ENCODE measurements at regions not wholly inside any gene's neighbourhood (a gene's known extent, or its start where the extent isn't known, plus 50 kb on each side); places are given as distances from the start of the nearest gene placed in this dataset.
"Not testable (repeated sequence)": the region's sequence is repeated elsewhere in the genome, so short reads cannot be mapped to it uniquely, and the experiment has no call there.

- Histone ChIP-seq H3K36me3 (ENCODE audit: insufficient read depth, low read length) (no peaks in the 10 kb centered on the region), H4K20me1 (ENCODE audit: insufficient read depth, low read length) (no peaks in the 10 kb centered on the region), H3K4me2 (ENCODE audit: insufficient read depth, low read length) (no peak overlapping the region), H3K79me2 (ENCODE audit: insufficient read depth, low read length) (no peaks in the 10 kb centered on the region), H2AFZ (ENCODE audit: low read depth, low read length) (no peak overlapping the region), H3K9me3 (ENCODE audit: insufficient read depth, low read length, severe bottlenecking) (no peaks in the 10 kb centered on the region), H3K4me1 (ENCODE audit: insufficient read depth, low read length) (no peaks in the 10 kb centered on the region), H3K4me3 (ENCODE audit: low read depth in 1 of 2, low read length in 2 of 2) (no peak overlapping the region), H3K27ac (ENCODE audit: low read length) (no peak overlapping the region), H3K9ac (ENCODE audit: low read depth, low read length) (no peak overlapping the region), H3K27me3 (ENCODE audit: insufficient read depth, low read length, poor library complexity) (no peaks in the 10 kb centered on the region)
- TF ChIP-seq CTCF (IDR thresholded peaks at IDR 0.05; ENCODE audit: borderline replicate concordance, extremely low read depth, low read length, poor library complexity, severe bottlenecking) (no peak), EZH2 (IDR thresholded peaks at IDR 0.05; ENCODE audit: borderline replicate concordance, low read depth, low read length, severe bottlenecking) (no peak)
- ATAC-seq (ENCODE audit: insufficient read depth, low read depth) (no peak), DNase-seq (no peak)
Measured at GRCh38 chr1:208351838-208352237, 107.7 kb upstream of the PLXNA2 start.

GRCh38 chr1:208353797-208354196 is 109.6 kb upstream of the PLXNA2 start:
- not testable (repeated sequence) for H2AFZ ChIP-seq (ENCODE audit: low read depth, low read length); ATAC-seq (ENCODE audit: insufficient read depth, low read depth); H3K9ac ChIP-seq (ENCODE audit: low read depth, low read length); H3K27me3 ChIP-seq (ENCODE audit: insufficient read depth, low read length, poor library complexity); H3K79me2 ChIP-seq (ENCODE audit: insufficient read depth, low read length); H3K4me2 ChIP-seq (ENCODE audit: insufficient read depth, low read length); H4K20me1 ChIP-seq (ENCODE audit: insufficient read depth, low read length); H3K36me3 ChIP-seq (ENCODE audit: insufficient read depth, low read length); H3K4me3 ChIP-seq (ENCODE audit: low read depth in 1 of 2, low read length in 2 of 2); H3K9me3 ChIP-seq (ENCODE audit: insufficient read depth, low read length, severe bottlenecking); DNase-seq; H3K4me1 ChIP-seq (ENCODE audit: insufficient read depth, low read length); H3K27ac ChIP-seq (ENCODE audit: low read length)

- Histone ChIP-seq H3K4me1 (ENCODE audit: insufficient read depth, low read length) (no peaks in the 10 kb centered on the region), H3K27me3 (ENCODE audit: insufficient read depth, low read length, poor library complexity) (no peaks in the 10 kb centered on the region), H3K27ac (ENCODE audit: low read length) (no peak overlapping the region), H3K4me2 (ENCODE audit: insufficient read depth, low read length) (no peak overlapping the region), H3K79me2 (ENCODE audit: insufficient read depth, low read length) (no peaks in the 10 kb centered on the region), H2AFZ (ENCODE audit: low read depth, low read length) (no peak overlapping the region), H3K9me3 (ENCODE audit: insufficient read depth, low read length, severe bottlenecking) (no peaks in the 10 kb centered on the region), H4K20me1 (ENCODE audit: insufficient read depth, low read length) (no peaks in the 10 kb centered on the region), H3K36me3 (ENCODE audit: insufficient read depth, low read length) (no peaks in the 10 kb centered on the region), H3K9ac (ENCODE audit: low read depth, low read length) (no peak overlapping the region), H3K4me3 (ENCODE audit: low read depth in 1 of 2, low read length in 2 of 2) (no peak overlapping the region)
- no peak for TF ChIP-seq EZH2 (IDR thresholded peaks at IDR 0.05; ENCODE audit: borderline replicate concordance, low read depth, low read length, severe bottlenecking)
- TF ChIP-seq CTCF (IDR thresholded peaks at IDR 0.05; ENCODE audit: borderline replicate concordance, extremely low read depth, low read length, poor library complexity, severe bottlenecking): no peak
- ATAC-seq (ENCODE audit: insufficient read depth, low read depth) (no peak), DNase-seq (no peak)
Measured at GRCh38 chr1:208357644-208358507, 113.7 kb upstream of the PLXNA2 start.

GRCh38 chr1:208358651-208359050 is 114.5 kb upstream of the PLXNA2 start:
- Histone ChIP-seq H3K4me1 (ENCODE audit: insufficient read depth, low read length) (no peaks in the 10 kb centered on the region), H2AFZ (ENCODE audit: low read depth, low read length) (no peak overlapping the region), H3K4me3 (ENCODE audit: low read depth in 1 of 2, low read length in 2 of 2) (no peak overlapping the region), H3K9ac (ENCODE audit: low read depth, low read length) (no peak overlapping the region), H3K36me3 (ENCODE audit: insufficient read depth, low read length) (no peaks in the 10 kb centered on the region), H3K4me2 (ENCODE audit: insufficient read depth, low read length) (no peak overlapping the region), H3K9me3 (ENCODE audit: insufficient read depth, low read length, severe bottlenecking) (no peaks in the 10 kb centered on the region), H3K27me3 (ENCODE audit: insufficient read depth, low read length, poor library complexity) (no peaks in the 10 kb centered on the region), H3K27ac (ENCODE audit: low read length) (no peak overlapping the region), H4K20me1 (ENCODE audit: insufficient read depth, low read length) (no peaks in the 10 kb centered on the region), H3K79me2 (ENCODE audit: insufficient read depth, low read length) (no peaks in the 10 kb centered on the region)
- ATAC-seq (ENCODE audit: insufficient read depth, low read depth) (no peak), DNase-seq (no peak)
- no peak for TF ChIP-seq CTCF (IDR thresholded peaks at IDR 0.05; ENCODE audit: borderline replicate concordance, extremely low read depth, low read length, poor library complexity, severe bottlenecking)
- TF ChIP-seq EZH2 (IDR thresholded peaks at IDR 0.05; ENCODE audit: borderline replicate concordance, low read depth, low read length, severe bottlenecking): no peak

All from DND-41 (cell line).